HG02870 (cell line): ENCODE measurements at regions not wholly inside any gene's neighbourhood (a gene's known extent, or its start where the extent isn't known, plus 50 kb on each side); places are given as distances from the start of the nearest gene placed in this dataset.
"Not testable (repeated sequence)": the region's sequence is repeated elsewhere in the genome, so short reads cannot be mapped to it uniquely, and the experiment has no call there.

ENCODE experiments used
- ATAC-seq: cut with Tn5 transposase; IDR thresholded peaks from one replicate; pipeline ENCODE4 v1.9.1; 2021; ENCODE audit warnings: mild to moderate bottlenecking, moderate library complexity; ENCODE audit not compliant: unreplicated experiment

DNA sequence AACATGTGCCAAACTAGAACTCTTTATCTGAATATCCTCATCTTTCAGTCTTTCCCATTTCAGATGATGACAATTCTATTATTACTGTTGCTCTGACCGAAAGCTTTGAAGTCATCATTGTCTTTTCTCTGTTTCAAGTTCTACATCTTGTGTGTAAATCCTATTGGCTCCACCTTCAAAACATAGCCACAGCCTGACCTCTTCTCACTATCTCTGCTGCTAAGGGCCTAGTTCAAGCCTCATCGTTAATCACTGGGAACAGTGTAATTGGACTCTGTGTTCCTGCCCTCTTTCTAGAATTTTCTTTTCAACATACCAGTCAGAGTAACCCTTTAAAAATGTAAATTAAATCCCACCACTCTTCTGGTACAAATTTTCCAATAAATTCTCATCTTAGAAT lies 105.1 kb downstream of the OXSM start:
- ATAC-seq, result no peak

DNA sequence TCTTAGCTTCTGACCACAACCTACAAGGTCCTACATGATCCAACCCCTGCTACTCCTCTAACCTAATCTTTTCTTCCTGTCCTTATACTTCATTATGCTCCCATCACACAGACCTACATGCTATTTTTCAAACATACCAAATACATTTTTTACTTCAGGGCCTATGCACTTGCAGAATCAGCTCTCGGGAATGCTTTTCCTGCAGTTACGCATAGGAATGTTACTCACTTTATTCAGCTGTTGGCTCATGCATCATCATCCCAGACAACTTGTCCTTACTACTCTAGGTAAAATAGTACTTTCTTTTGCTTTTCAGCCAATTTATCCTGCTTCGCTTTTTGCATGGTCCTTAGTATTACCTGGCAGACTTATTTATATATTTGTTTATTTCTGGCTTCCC lies 105.6 kb downstream of the OXSM start:
- ATAC-seq, result no peak

GRCh38 chr3:25897019-25897418 lies 107.1 kb downstream of the OXSM start:
- peak; percentile 78 for ATAC-seq

DNA sequence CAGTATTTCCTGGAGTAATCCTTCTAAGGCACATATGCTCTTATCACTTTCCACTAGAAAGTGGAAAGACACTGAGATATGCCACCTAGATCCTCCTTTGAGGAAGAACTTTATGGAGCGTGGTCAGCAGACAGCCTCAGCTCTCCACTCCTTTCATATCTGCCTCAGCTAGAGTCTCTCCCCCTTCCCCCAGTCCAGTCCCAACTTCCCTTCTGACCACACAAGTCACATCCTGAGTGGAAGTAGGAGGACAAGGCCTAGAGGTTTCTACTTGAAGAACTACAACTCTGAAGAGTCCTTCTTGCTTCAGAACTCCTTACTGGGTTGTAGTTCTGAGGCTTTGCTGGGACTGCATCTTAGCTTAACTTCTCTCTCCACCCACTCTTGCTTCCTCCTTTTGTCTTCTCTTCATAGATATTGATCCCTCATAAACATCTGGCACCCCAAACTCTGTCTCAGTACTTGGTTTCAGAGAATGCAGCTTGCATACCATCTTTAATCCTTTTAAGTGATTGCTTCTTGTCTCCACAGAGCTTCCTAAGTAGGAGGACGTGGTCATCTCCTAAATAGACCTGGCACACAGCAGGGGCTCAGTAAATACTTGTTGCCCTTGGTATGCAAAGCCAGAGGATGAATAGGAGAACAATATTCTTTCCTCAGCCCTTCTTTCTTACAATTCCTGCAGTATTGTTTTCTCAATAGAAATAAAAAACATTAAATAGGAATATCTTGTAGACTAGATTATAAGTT lies 109.6 kb downstream of the OXSM start:
- no peak for ATAC-seq

- ATAC-seq, result no peak
These were observed 110.3 kb downstream of the OXSM start for GRCh38 chr3:25900161-25900560.

- ATAC-seq, result no peak
These were observed 111.9 kb downstream of the OXSM start for GRCh38 chr3:25901796-25902195.

DNA sequence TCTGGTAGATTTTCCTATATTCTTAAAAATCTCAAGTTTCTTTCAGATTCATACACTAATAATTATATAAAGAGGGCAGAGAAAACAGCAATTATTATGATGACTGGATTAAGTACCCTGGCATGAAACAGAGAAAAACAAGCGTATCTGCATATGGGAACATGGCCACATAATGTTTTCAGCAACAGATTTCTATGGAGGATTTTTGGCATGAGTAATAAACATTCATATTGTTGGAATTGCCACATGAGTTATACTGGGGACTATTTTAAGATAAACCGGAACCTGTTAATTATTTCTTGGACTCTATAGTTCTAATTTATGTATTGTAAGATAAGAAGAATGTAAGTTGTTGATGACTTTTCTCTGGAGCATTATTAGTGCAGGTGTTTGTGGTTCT lies 112.7 kb downstream of the OXSM start:
- no peak for ATAC-seq

DNA sequence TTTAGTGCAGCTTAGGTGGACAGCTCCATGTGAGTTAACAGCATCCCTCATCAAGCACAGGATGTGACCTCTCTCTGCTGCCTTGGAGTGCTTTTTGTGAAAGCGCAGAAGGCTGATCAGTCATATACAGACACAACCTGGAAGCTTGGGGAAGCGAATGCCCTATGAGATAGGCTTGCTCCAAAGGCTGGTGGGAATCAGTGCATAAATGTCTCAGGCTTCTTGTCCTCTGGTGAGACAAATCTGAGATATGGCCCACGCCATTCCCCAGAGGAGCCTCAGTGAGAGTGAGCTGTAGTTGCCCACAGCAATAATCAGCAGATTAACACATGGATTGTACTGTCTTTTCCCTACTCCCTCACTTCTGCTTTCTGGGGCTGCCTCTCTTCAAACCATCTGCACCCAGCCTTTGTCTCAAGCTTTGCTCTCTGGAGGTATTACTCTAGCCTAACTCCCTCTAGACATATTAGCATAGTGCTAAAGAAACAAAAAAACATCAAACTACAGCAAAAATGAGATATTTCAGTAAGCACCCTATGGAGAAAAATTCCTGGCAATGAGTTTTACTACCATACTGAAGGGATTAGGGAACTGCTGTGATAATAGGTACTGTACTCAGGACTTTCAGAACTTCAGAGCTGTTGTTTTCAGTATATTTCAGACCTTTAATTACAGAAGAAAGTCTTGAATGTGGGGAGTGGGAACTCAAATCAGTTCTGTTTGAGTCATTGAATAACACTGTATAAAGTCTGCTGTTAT lies 113.7 kb downstream of the OXSM start:
- no peak for ATAC-seq

DNA sequence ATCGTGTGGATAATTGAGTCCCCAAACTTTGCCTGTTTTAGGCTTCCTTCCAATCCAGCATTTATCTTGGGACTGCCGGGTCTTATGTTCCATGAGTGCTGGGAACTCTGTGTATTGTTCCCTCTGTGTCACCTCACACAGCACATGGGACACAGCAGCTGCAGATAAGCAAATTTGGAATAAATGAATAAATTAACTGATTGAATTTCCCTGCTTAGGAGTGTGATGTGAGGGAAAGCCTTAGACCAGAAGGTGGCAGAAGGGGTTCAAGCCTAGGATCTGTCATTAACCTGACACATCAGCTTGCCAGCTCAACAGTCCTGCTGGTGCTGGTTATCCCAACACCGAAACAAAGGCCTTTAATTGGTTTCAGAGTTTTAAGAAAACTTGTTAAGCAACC lies 114.3 kb downstream of the OXSM start:
- ATAC-seq, result no peak

GRCh38 chr3:25906132-25906906 lies 116.4 kb downstream of the OXSM start:
- no peak for ATAC-seq

DNA sequence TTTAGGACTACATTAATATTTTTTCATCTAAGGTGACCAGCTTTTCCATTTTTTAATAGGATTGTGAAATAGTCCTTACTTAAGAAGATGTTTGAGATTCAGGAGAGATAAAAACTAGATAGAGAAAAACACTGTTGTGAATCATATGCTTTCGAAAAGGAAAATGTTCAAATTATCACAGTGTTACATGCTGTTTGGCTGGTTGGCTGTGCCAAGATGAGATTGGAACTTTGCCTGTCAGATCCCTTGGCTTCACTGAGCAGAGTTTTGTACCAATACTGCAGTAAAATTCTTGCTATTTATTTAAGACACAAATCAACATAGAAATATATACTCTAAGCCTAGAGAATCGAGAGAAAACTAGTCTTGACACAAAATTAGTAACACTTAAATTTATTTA lies 117.2 kb downstream of the OXSM start:
- no peak for ATAC-seq

- ATAC-seq, result no peak
These were observed 120.2 kb downstream of the OXSM start for GRCh38 chr3:25910105-25910504.

DNA sequence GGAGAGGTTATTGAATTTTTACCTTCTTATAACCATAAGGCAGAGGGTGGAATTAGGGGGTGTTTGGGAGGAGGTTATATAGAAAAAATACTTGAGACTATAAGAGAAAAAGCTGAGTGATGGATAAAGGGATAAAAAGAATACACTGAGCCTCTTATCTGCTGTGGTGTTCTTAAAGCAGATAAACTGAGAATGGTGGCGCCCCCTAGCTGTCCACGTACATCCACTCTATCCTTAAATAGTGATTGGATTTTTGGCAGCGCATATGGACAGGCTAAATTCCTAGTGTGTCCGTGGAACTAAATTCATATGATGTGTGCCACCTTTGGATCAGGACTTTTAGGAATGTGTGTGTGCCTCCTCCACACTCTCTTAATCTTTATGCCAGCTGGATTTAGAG lies 121.1 kb downstream of the OXSM start:
- no peak for ATAC-seq

DNA sequence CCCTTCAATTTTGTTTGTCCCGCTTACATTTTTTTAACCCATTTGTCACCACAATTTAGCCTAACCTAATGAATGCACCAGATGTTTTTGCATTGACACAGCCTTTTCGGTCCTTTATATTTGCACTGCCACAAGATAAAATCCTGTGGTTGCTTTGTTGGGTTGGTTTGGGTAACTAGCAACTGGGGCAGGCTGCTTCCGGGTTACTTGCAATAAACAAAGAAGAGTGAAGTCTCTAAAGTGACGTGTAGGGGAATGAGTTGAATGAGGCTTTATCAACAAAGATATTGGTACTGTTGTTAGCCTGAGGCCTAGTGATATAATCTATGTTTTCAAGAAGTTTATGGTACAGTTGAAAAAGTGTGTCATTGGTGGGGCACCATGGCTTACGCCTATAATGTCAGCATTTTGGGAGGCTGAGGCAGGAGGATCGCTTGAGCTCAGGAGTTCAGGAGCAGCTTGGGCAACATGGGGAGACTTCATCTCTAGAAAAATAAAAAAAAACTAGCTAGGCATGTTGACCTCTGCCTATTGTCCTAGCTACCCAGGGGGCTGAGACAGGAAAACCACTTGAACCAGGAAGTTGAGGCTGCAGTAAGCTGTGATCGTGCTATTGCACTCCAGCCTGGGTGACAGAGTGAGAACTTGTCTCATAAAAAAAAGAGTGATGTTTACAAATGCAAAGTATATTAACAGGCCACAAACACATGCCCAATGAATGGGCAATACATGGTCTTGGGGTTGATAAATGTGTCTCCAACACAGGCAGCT lies 121.8 kb downstream of the OXSM start:
- no peak for ATAC-seq

- no peak for ATAC-seq
These were observed 123.3 kb downstream of the OXSM start for GRCh38 chr3:25913179-25913578.

DNA sequence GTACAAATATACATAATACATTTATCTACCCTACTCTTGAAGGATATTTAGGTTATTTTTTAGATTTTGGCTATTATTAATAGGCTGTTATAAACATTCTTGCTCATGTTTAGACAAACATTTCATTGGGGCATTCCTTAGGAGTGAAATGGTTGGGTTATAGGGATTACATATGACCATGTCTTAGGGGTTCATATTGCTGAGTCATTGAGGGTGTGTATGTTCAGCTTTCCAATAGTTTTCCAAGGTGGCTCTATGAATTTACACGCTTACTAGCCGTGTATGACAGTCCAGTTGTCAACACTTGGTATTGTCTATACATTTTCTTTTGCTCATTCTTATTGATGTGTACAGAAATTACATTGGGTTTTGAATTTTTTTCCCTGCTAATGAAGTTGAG lies 125.8 kb downstream of the OXSM start:
- no peak for ATAC-seq

DNA sequence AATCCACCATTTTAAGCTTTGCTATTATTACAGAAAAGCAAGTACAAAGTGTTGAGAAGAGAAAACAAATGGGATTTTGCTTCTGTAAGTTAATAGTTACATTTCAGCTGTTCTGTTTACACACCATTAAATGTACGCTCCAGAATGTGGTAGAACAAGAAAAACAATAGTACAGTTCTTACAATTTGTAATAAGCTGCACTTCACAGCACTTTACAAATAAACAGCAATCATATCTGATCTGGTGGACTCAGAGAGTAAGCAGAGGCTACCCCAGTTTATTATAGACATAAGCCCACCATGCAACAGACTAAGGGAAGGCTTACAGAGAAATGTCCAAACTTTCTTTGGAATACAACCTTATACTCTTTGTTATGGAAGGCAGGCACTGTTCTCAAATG lies 126.4 kb downstream of the OXSM start:
- ATAC-seq, result no peak

DNA sequence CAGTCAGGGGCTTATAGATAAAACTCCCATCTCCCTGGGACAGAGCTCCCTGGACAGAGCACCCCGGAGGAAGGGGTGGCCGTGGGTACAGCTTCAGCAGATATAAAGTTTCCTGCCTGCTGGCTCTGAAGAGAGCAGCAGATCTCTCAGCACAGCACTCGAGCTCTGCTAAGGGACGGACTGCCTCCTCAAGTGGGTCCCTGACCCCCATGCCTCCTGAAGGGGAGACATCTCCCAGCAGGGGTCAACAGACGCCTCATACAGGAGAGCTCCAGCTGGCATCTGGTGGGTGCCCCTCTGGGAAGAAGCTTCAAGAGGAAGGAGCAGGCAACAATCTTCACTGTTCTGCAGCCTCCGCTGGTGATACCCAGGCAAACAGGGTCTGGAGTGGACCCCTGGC lies 142.1 kb downstream of the OXSM start:
- ATAC-seq, result not testable (repeated sequence)

DNA sequence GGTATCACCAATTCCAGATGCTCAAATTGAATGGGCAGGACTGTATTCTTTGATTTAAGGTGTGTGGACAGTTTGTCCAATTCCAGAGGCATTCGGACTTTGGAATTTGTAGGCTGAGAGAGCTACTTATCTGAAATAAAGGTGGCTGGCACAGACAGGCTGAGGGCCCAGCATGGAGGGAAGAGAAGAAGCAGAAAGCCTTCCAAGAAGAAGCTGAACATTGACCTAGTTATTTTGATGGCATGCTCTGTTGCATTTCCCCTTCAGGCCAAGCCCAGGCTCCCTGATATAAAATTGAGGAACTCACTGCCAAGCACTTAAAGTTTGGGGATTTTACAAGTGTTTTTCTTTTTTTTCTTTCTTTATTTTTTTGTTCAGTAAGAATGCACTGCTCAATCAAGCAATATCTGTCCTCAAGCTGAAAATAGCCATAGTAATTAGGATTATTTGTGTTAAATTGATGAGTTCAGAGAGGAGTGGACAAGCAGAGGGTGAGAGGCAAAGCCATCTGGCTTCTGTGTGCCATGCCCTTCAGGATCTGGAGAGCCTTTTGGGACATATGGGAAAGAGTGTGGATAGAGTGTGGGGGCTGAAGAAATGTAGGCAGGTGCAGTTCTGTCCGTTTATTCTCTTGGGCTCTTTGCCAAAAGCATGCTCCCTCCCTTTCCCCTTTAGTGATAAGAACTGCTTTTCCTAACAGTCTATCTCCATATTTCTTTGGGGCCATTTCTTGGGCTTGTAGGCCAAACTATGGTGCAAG lies 148.9 kb downstream of the OXSM start:
- no peak for ATAC-seq

DNA sequence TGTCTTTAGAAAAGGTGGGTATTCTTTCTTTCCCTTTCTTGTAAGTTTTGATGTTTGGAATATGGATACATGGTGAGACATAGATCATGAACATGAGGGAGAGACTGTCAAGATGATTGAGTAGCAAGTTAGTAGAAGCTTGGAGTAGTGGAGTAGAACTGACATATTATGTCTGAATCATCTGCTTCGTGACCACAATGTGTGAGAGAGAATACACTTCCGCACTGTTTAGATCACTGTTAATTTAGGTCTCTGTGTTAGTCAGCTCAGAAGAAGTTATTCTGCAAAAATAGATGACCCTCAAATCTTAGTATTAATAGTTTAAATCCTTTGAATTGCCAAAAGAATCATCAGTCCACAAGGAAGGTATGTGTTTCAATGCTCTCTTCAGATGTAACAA lies 151.0 kb downstream of the OXSM start:
- no peak for ATAC-seq
